T follicular helper cell (primary cell): ENCODE measurements at regions not wholly inside any gene's neighbourhood (a gene's known extent, or its start where the extent isn't known, plus 50 kb on each side); places are given as distances from the start of the nearest gene placed in this dataset.

ENCODE experiments used
- DNase-seq: peaks from one replicate; pipeline ENCODE4 v3.0.0-alpha.2; 2020; ENCODE audit warnings: low read depth

GRCh38 chr12:124630791-124631313 lies 63.4 kb upstream of the NCOR2 start:
- no peak for DNase-seq

GRCh38 chr12:124629789-124630480 lies 62.5 kb upstream of the NCOR2 start:
- DNase-seq: no peak

GRCh38 chr12:124629117-124629516 lies 61.7 kb upstream of the NCOR2 start:
- no peak for DNase-seq

- no peak for DNase-seq
Observed at GRCh38 chr12:124627956-124628355, 60.5 kb upstream of the NCOR2 start.

- no peak for DNase-seq
Observed at GRCh38 chr12:124626971-124627411, 59.6 kb upstream of the NCOR2 start.

- DNase-seq: no peak
Observed at GRCh38 chr12:124625867-124626675, 58.7 kb upstream of the NCOR2 start.

- no peak for DNase-seq
Observed at GRCh38 chr12:124624823-124625222, 57.4 kb upstream of the NCOR2 start.

- DNase-seq: no peak
Observed at GRCh38 chr12:124623344-124624035, 56.1 kb upstream of the NCOR2 start.

- no peak for DNase-seq
Observed at GRCh38 chr12:124622764-124623163, 55.4 kb upstream of the NCOR2 start.

GRCh38 chr12:124622331-124622730 lies 54.9 kb upstream of the NCOR2 start:
- no peak for DNase-seq

GRCh38 chr12:124621296-124621660 lies 53.9 kb upstream of the NCOR2 start:
- no peak for DNase-seq

GRCh38 chr12:124620606-124621295 lies 53.3 kb upstream of the NCOR2 start:
- no peak for DNase-seq

GRCh38 chr12:124618291-124618902 lies 51.0 kb upstream of the NCOR2 start:
- DNase-seq: no peak

- DNase-seq: no peak
Observed at GRCh38 chr12:124617615-124618014, 50.2 kb upstream of the NCOR2 start.
